ENCODE measurements at regions not wholly inside any gene's neighbourhood (a gene's known extent, or its start where the extent isn't known, plus 50 kb on each side); places are given as distances from the start of the nearest gene placed in this dataset.

GRCh38 chr15:46543626-46544025 lies 908.8 kb downstream of the SQOR start:
- intact Hi-C loops (cut with DNase I): no loop called here
- no peak for DNase-seq

GRCh38 chr15:46548989-46549388 lies 914.2 kb downstream of the SQOR start:
- intact Hi-C loops (cut with DNase I): no loop called here
- no peak for DNase-seq

- intact Hi-C loops (cut with DNase I): no loop called here
- DNase-seq: no peak
Observed at GRCh38 chr15:46552316-46552715, 917.5 kb downstream of the SQOR start.

DNA sequence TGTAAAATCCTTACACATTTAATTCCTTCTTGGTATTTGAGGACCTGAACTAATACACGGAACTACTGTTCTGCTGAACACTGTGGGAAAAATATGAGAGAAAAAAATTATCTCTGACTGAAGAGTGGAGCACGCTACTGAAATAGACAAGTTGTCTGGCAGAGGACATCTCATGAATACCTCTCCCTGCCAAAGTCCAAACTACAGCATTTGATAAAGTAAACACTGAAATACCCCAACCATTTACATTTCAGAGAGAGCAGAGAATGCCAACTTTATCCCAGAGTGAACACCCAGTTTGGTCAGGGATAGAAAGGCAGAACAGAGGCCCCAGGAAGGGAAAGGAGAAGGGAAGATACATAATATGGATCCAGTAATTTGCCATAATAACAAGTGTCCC lies 920.7 kb downstream of the SQOR start:
- intact Hi-C loops (cut with DNase I): no loop called here
- no peak for DNase-seq

- no peak for DNase-seq
- intact Hi-C loops (cut with DNase I): no loop called here
Observed at GRCh38 chr15:46556010-46556409, 921.2 kb downstream of the SQOR start.

GRCh38 chr15:46556559-46557379 lies 921.9 kb downstream of the SQOR start:
- no peak for DNase-seq
- intact Hi-C loops (cut with DNase I): no loop called here

DNA sequence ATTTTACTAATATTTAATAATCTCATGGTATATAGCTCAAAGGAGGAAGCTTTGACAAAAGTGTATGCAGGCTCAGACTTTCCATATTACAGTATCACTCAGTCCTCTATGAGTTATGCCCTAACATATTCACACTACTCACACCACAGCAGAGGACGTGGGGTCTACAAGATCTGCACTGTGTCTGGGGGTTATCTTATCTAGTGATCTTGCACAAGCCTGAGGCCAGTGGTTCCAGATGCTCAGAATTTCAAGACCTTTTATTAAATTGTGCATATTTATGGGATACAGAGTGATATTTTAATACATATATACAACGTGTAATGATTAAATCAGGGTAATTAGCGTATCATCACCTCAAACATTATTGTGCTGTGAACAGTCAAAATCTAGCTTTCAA lies 933.1 kb downstream of the SQOR start:
- DNase-seq: no peak
- intact Hi-C loops (cut with DNase I): no loop called here

DNA sequence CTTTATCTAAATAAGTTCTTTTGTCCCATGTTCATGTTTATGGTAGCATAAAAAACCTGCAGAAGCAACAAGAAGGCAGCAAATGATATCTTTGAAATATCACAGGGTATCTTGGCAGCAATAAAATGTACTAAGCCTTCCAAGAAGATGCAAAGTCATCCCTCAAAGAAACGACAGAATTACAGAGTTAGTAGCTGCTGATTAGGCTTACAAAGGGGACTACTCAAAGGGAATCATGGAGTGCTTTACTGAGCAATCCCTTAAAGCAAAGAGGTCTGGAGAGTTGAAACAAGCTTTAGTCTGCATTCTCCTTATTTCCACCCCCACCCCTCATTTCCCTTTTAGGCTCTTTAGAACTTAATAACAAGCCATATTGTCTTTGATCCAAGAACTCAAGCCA lies 935.0 kb downstream of the SQOR start:
- DNase-seq: no peak
- intact Hi-C loops (cut with DNase I): no loop called here

DNA sequence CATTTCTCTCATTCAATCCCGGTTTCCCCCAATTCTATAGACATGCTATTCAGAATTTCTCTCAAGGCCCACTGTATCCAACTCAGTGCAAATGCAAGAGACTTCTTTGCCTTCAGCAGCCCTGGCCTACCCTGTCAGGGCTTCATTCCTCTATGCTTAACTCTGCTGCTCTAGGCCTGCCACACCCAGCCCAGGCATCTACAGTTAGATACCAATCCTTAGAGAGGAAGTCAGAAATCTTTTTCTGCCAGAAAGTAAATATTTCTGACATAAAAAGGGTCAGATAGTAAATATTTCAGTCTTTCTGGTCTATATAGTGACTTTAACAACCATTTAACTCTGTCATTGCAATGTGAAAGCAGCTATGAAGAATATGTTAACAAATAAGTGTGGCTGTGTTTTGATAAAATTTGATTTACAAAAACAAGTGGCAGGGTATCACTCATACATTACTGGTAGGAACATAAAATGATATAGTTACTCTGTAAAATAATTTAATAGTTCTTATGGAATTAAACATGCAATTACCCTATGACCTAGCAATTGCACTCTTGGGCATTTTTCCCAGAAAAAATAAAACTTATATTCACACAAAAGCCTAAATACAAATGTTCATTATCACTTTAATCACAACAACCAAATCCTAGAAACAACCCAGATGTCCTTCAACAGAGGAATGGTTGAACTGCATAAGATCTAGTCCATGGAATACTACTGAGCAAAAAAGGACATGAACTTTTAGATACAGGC lies 942.0 kb downstream of the SQOR start:
- no peak for DNase-seq
- intact Hi-C loops (cut with DNase I): no loop called here

DNA sequence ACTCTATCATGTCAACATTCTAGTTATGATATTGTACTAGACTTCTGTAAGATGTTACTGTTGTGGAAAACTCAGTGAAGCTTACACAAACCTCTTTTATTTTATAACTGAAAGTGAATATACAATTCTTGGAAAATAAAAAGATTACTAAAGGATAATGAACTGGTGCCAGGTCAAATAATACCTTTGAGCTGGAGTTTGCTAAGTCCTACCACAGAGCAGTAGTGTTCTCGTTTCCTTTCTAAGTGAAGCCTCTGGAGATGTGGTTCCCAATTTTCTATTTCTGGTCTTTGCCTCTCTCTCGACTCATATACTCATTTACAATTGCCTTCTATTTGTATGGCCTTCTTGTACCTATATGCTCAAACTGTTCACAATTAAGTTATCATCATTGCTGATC lies 942.9 kb downstream of the SQOR start:
- intact Hi-C loops (cut with DNase I): no loop called here
- DNase-seq: no peak

GRCh38 chr15:46580487-46580886 lies 945.7 kb downstream of the SQOR start:
- no peak for DNase-seq
- intact Hi-C loops (cut with DNase I): no loop called here

GRCh38 chr15:46580924-46581323 lies 946.1 kb downstream of the SQOR start:
- intact Hi-C loops (cut with DNase I): no loop called here

GRCh38 chr15:46589088-46589487 lies 954.3 kb downstream of the SQOR start:
- DNase-seq: no peak
- intact Hi-C loops (cut with DNase I): no loop called here

More at GRCh38 chr15:46580924-46581323, 946.1 kb downstream of the SQOR start:
- no peak for DNase-seq

- DNase-seq: no peak
- intact Hi-C loops (cut with DNase I): no loop called here
Observed at GRCh38 chr15:46591462-46591861, 956.6 kb downstream of the SQOR start.

GRCh38 chr15:46595016-46595415 lies 960.2 kb downstream of the SQOR start:
- DNase-seq: no peak
- intact Hi-C loops (cut with DNase I): no loop called here

DNA sequence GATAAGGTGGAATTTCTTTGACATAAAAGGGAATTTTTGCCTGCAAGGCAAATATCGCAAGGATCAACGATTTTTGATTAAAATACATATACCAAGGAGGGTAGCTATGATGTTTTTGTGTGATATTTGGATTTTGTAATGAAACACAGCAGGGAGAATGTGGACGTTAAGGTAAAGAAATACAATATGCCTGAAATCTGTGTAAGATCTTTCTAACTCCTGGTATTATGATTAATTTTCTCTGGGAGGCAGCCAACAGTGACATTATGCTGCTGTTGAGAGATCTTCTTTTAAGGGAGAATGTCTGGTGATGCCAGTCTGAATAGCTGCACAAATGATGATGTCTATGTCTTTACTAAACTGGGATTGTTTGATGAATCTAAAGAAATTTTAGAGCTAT lies 972.2 kb downstream of the SQOR start:
- intact Hi-C loops (cut with DNase I): no loop called here
- no peak for DNase-seq

GRCh38 chr15:46616033-46616432 lies 981.2 kb downstream of the SQOR start:
- intact Hi-C loops (cut with DNase I): no loop called here
- no peak for DNase-seq

DNA sequence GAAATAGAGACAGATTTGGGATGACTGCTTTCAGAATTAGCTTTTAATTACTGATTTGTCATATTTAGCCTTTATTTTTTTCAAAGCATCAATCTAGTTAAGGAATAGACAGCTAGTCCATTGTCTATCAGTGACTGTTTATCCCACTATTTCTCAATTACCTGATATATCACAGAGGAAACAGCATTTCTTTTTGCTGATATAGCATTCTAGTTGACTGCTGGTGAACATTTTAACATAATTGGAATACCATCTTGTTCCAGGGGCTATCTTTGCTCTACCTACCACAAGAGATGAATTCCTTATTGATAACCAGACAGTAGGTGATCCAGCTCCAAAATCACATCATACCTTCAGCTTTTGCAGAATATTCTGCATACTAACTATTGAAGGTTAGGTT lies 982.7 kb downstream of the SQOR start:
- intact Hi-C loops (cut with DNase I): no loop called here
- no peak for DNase-seq

GRCh38 chr15:46618984-46619383 lies 984.2 kb downstream of the SQOR start:
- no peak for DNase-seq
- intact Hi-C loops (cut with DNase I): no loop called here

DNA sequence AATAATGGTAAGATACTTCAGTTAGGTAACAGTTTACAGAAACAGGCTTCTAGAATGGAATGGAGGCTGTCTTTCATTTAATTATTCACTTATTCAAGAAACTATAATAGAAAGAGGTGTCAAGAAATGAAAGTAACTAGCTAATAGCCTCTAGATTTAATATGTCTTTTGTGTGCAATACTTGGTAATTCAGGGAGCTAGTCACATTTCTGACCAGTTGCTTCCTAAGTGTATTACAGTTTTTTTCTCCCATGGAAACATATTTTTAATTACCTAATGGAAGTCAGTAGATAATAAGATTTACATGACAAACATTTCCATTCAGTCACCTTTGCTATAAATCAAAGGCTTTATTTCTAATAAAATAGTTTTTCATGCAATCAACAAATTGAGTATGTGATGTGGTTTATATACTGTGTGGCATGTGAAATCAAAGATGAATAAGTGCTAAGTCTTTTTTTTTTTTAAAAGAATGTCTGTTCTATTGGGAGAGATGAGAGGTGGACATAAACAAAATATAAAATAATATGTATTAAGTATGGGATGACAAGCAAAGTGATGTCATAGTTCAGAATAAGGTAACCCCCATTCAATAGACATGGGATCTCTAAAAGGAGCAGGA lies 985.7 kb downstream of the SQOR start:
- no peak for DNase-seq
- intact Hi-C loops (cut with DNase I): no loop called here
